HCT116 (cell line): ENCODE measurements at regions not wholly inside any gene's neighbourhood (a gene's known extent, or its start where the extent isn't known, plus 50 kb on each side); places are given as distances from the start of the nearest gene placed in this dataset.

Experiments
- CTCF ChIP-seq, 3 experiments: fragments of 200-600 bp in 1 of 3; sonication (generic) in 1 of 3; IDR thresholded peaks in 2 of 3; conservative IDR thresholded peaks in 1 of 3; 2 replicates each; pipeline ENCODE4 v1.5.1; 2012 to 2017; ENCODE audit warnings: low read depth in 2 of 3, low read length in 2 of 3, antibody characterized with exemption in 1 of 3, borderline replicate concordance in 1 of 3, control low read depth in 1 of 3, mild to moderate bottlenecking in 1 of 3, mixed read lengths in 1 of 3, mixed run types in 1 of 3, moderate library complexity in 1 of 3; ENCODE audit not compliant: insufficient read depth in 1 of 3
- ELF1 ChIP-seq: IDR thresholded peaks from 2 replicates; pipeline ENCODE4 v1.6.1; 2012; ENCODE audit warnings: low read depth, borderline replicate concordance
- EZH2 ChIP-seq: fragments of 200-600 bp; sonication (generic); IDR thresholded peaks from 2 replicates; pipeline ENCODE4 v1.6.1; 2017; ENCODE audit warnings: antibody characterized with exemption, mixed run types
- JUND ChIP-seq: IDR thresholded peaks from 2 replicates; pipeline ENCODE4 v1.6.1; 2012
- POLR2A ChIP-seq: IDR thresholded peaks from 2 replicates; pipeline ENCODE4 v1.7.0; 2011; ENCODE audit warnings: borderline replicate concordance; ENCODE audit not compliant: insufficient read depth, insufficient read length; ENCODE audit errors: extremely low read depth
- POLR2AphosphoS5 ChIP-seq: IDR thresholded peaks from 2 replicates; pipeline ENCODE4 v1.6.1; 2011; ENCODE audit warnings: mild to moderate bottlenecking, low read depth, low read length, moderate library complexity
- REST ChIP-seq: IDR thresholded peaks from 2 replicates; pipeline ENCODE4 v1.6.1; 2012; ENCODE audit warnings: low read depth
- YY1 ChIP-seq: IDR thresholded peaks from 2 replicates; pipeline ENCODE4 v1.6.1; 2011; ENCODE audit warnings: low read length, low read depth, moderate library complexity, mild to moderate bottlenecking; ENCODE audit not compliant: insufficient replicate concordance; ENCODE audit errors: extremely low read depth
- ZNF274 ChIP-seq: fragments of 200-500 bp; sonication (Bioruptor generic); IDR thresholded peaks from 2 replicates; pipeline ENCODE4 v1.6.1; 2014; ENCODE audit warnings: mild to moderate bottlenecking, low read depth, low read length, inconsistent platforms
- TF ChIP-seq, protein P1 (sequence below): IDR thresholded peaks from 2 replicates; pipeline ENCODE4 v1.6.1; 2011; ENCODE audit warnings: mild to moderate bottlenecking, low read length, moderate library complexity; ENCODE audit not compliant: insufficient replicate concordance; ENCODE audit errors: extremely low read depth
- TF ChIP-seq, protein P2 (sequence below): IDR thresholded peaks from 2 replicates; pipeline ENCODE4 v1.6.1; 2012

GRCh38 chr18:56368066-56368465, 270.3 kb downstream of the TXNL1 start:
- TF ChIP-seq POLR2AphosphoS5, result no peak
- no peak for TF ChIP-seq CTCF (IDR thresholded peaks at IDR 0.05 in 2 of 3, conservative IDR thresholded peaks at IDR 0.05 in 1 of 3; ENCODE audit: borderline replicate concordance in 1 of 3, insufficient read depth in 1 of 3, low read depth in 2 of 3, low read length in 2 of 3)
- no peak for TF ChIP-seq POLR2A
- TF ChIP-seq, protein P1, sequence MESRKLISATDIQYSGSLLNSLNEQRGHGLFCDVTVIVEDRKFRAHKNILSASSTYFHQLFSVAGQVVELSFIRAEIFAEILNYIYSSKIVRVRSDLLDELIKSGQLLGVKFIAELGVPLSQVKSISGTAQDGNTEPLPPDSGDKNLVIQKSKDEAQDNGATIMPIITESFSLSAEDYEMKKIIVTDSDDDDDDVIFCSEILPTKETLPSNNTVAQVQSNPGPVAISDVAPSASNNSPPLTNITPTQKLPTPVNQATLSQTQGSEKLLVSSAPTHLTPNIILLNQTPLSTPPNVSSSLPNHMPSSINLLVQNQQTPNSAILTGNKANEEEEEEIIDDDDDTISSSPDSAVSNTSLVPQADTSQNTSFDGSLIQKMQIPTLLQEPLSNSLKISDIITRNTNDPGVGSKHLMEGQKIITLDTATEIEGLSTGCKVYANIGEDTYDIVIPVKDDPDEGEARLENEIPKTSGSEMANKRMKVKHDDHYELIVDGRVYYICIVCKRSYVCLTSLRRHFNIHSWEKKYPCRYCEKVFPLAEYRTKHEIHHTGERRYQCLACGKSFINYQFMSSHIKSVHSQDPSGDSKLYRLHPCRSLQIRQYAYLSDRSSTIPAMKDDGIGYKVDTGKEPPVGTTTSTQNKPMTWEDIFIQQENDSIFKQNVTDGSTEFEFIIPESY, result no peak
- TF ChIP-seq REST, result no peak
- TF ChIP-seq JUND, result no peak
- no peak for TF ChIP-seq EZH2
- TF ChIP-seq, protein P2, sequence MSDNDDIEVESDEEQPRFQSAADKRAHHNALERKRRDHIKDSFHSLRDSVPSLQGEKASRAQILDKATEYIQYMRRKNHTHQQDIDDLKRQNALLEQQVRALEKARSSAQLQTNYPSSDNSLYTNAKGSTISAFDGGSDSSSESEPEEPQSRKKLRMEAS, result no peak
- no peak for TF ChIP-seq ELF1
- TF ChIP-seq YY1, result no peak
- TF ChIP-seq ZNF274, result no peak
